H7 (cell line): ENCODE measurements at regions not wholly inside any gene's neighbourhood (a gene's known extent, or its start where the extent isn't known, plus 50 kb on each side); places are given as distances from the start of the nearest gene placed in this dataset.
"Not testable (repeated sequence)": the region's sequence is repeated elsewhere in the genome, so short reads cannot be mapped to it uniquely, and the experiment has no call there.

ENCODE experiments used
- DNase-seq: peaks from one replicate; pipeline ENCODE4 v3.0.0; 2012
- H3K27me3 ChIP-seq: 2 replicates; pipeline ENCODE4 v1.6.0; 2011; ENCODE audit warnings: mild to moderate bottlenecking, low read length; ENCODE audit not compliant: control insufficient read depth, insufficient read depth
- H3K36me3 ChIP-seq: replicated peaks from 2 replicates; pipeline ENCODE4 v1.5.1; 2011; ENCODE audit warnings: low read length; ENCODE audit not compliant: control insufficient read depth, insufficient read depth
- H3K4me3 ChIP-seq: 2 replicates; pipeline ENCODE4 v1.5.1; 2011; ENCODE audit warnings: low read depth, mild to moderate bottlenecking, control low read depth, low read length, moderate library complexity; ENCODE audit not compliant: insufficient read depth

DNA sequence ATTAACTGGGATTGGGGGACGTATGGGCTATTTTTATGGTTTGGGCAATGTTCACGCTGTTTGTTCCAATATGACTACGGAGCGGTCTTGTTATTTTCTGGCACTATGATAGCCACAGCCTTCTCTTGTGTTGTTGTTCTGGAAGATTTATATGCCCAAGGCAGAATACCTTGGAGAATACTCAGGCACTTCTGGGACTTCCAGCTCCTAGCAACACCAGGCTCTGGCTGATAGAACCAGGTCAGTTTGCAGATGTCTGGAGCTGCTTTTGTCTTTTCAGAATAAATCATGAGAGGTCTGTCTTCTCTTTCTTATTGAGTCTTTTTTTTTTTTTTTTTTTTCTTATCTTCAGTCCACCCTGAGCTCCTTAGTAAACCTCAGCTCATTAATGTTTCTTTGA lies 262.5 kb downstream of the MED10 start:
- Histone ChIP-seq H3K4me3 (no peak overlapping the region), H3K27me3 (no peaks in the 10 kb centered on the region), H3K36me3 (no peaks in the 10 kb centered on the region)
- no peak for DNase-seq

DNA sequence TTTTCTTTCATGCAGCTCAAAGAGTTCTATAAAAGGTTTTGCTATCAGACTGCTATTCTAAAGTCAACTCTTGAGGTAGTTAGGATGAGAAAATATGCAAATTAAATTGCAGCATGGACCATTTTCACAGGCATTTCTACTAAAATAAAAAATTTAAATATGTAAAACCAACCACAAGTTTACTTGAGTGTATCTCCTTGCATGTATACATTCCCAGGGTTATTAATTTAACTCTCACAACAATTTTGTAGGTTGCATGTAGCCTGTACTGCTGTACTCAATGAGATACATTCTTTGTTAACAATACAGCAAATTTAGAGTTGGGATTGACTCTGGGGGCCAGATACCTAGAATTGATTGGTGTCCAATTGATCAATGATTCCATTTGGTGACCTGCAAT lies 265.8 kb downstream of the MED10 start:
- H3K27me3 ChIP-seq, result no peaks in the 10 kb centered on the region
- no peak for DNase-seq
- no peaks in the 10 kb centered on the region for H3K36me3 ChIP-seq
- no peak overlapping the region for H3K4me3 ChIP-seq

DNA sequence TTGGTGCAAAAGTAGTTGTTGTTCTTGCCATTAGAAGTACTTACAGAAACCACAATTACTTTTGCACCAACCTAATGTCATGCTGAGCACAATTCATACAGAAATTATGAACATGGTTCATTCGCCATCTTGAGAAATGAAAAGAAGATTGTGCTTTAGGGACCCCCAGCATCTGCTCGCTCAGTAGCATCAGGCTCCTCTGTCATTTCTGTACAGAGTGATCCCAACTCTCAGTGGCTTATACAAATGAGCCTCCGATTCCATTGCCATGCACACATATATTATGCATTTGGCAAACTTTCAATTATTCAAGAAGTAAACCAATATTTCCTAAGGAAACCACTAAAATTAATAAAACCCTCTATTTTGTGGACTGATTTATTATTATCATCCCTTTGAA lies 266.2 kb downstream of the MED10 start:
- H3K36me3 ChIP-seq, result no peaks in the 10 kb centered on the region
- H3K4me3 ChIP-seq, result no peak overlapping the region
- DNase-seq, result no peak
- H3K27me3 ChIP-seq, result no peaks in the 10 kb centered on the region

DNA sequence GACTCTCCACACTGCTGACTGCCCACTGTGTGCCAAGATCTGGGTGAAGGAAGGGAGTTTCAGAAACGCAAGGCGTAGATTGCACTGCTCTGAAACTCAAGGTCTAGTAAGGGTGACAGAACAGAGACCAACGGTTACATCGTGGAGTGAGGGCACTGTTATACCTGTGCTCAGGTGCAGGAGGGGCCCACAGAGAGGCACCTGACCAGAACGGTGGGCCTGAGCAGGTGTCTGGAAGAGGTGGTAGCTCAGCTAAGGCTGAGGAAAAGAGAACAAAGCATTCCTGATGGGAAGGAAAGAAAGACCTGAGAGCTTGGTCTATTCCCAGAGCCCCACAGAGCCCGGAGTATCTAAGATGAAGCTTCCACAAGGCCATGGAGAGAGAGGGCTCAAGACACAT lies 267.2 kb downstream of the MED10 start:
- Histone ChIP-seq H3K27me3 (no peaks in the 10 kb centered on the region), H3K4me3 (no peak overlapping the region), H3K36me3 (no peaks in the 10 kb centered on the region)
- DNase-seq, result no peak

DNA sequence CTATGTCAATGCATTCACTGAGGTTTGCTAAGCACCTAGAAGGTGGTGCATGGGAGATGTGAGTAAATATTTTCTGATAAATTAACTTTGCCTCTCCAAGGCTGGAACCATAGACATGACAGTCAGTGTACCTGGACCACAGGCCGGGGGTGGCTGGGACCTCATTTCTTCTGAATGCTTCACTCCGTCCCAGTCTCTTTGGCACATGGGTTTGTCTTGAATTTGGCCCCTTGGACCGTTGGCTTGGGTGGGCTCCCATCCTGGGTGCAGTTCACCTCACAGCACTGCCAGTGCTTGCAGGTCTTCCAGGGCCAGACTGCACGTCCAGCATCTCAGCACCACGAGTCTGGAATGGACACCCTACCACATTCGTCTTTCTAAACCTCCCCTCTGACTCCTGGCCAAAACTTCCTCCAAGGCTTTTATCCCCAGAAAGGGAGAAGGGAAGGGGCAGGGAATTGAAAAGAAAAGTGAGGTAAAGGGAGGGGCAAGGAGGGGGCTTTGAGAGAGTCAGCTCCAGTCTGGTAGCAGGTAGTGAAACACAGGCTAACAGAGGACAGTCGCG lies 267.8 kb downstream of the MED10 start:
- no peaks in the 10 kb centered on the region for H3K27me3 ChIP-seq
- H3K36me3 ChIP-seq, result no peaks in the 10 kb centered on the region
- H3K4me3 ChIP-seq, result no peak overlapping the region
- DNase-seq, result no peak

DNA sequence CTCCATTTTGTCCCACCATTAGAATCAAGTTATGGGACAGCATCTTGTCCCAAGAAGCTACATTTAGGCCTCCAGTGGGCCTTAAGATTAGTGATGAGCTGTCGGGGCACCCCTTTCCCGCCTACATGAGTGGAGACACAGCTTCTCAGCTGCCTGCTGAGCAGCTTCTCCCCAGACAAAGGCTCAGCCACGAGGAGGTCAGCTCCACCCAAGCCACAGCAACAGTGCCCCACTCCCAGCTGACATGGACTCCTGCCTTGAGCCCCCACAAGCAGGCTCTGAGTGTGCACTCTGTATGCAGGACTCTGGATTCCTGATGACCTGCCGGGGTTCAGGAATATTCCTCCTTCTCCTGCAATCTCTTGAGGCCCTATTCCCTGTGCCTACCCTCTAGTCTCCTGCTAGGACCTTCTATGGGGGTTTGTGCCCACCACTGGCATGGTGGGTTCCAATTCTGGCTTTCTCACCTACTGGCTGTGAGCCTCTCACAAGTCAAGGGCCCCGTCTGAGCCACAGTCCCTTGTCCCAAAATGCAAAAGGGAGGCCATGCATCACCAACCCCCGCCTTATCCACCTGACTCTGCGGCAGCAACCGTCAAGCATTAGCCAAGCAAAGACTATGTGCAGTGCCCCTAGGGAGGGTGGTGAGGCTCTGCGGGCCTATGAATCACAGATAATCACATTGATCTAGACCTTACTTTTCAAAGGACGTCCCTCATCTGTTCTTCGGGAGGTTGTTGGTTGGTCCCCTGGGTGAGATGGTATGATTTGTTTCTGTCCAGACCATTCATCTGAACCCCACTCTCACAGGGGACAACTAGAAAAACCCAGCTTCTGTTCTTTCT lies 269.1 kb downstream of the MED10 start:
- no peaks in the 10 kb centered on the region for H3K36me3 ChIP-seq
- no peaks in the 10 kb centered on the region for H3K27me3 ChIP-seq
- H3K4me3 ChIP-seq, result no peak overlapping the region
- DNase-seq, result no peak

DNA sequence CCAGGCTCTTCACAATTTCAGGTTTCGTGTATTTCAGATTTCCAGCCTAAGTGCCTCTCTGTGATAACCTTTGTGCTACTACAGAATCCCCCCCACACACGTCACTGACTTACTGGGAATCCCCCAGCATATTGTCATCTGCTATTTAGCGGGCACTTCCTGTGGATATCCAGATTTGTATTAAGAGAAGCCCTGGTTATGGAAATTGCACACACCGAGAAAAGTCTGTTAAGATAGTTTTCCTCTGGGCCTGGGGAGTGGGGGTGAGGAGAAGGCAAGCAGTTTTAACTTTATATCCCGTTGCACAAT lies 269.9 kb downstream of the MED10 start:
- H3K4me3 ChIP-seq, result no peak overlapping the region
- no peak for DNase-seq
- no peaks in the 10 kb centered on the region for H3K27me3 ChIP-seq
- H3K36me3 ChIP-seq, result no peaks in the 10 kb centered on the region

DNA sequence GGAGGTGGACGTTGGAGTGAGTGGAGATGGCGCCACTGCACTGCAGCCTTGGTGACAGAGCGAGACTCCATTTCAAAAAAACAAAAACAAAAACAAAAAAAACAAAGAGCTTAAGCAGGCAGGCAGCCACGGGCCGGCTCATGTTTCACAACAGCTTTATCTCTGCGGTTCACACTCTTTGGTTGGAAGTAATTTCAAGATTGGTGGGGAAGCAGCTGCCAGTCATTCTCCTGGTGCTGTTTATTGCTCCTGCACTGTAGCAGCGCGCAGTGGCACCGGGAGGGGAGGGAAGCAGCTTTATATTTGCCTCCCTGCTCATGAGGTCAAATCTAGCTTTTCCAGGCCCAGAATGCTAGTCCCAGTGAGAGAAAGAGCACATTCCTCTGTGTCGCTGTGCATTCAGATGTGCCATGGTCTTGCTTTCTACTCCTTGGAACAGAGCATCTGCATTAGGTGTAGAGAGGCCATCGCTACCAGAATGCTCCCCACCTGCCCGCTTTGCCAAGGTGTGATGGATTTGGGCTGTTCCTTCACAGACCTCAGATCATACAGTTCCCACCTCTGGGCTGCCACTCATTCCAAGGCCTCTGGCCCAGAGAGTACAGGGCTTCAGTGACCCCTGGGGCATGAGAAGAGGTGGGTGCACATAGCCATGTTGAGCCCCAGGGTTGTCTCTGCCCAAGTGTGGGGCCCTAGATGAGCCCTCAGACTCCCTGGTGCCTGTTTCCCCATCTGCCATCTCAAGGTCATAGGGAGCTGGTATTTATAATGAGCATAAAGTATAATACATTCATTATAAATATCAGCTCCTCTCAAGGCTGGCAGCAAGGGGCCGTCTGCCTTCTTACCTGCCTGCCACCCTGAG lies 270.4 kb downstream of the MED10 start:
- DNase-seq, result no peak
- no peaks in the 10 kb centered on the region for H3K27me3 ChIP-seq
- no peaks in the 10 kb centered on the region for H3K36me3 ChIP-seq
- H3K4me3 ChIP-seq, result no peak overlapping the region

DNA sequence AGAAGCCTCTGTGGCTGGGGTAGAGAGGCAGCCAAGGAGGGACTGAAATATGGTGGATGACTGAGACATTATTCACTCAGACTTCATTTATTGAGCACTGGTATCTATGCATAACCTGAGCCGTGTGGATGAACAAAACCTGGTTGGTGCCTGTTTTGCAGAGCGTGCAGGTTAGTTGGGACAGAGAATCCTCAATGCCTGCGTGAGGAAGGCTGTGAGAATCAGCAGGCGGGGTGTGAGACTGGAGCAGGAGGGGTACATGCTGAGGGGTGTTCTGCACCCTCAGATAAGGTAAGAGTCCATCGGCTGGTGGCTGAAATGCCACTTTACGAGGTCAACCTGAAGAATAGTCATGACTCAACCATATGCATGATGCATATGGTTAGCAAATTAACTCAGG lies 271.6 kb downstream of the MED10 start:
- no peaks in the 10 kb centered on the region for H3K27me3 ChIP-seq
- DNase-seq, result no peak
- no peaks in the 10 kb centered on the region for H3K36me3 ChIP-seq
- no peak overlapping the region for H3K4me3 ChIP-seq

DNA sequence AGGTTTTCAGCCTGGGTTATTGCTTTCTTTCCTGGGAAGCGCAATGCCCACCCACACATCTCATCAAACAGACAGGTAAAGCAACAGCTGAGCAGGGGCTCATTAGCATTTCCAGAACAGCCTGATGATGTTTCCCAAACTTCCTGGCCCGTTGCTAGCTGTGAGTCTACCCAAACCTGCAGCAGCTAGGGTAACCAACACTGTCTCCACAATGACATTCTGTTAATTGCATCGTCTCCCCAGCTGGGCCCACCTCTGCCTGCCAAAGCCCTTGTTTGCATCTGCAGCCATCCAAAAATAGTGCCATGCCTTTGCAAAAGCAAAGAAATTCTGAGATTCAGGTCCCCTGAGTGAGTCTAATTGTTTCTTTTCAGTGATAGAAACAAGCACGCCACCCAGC lies 273.0 kb downstream of the MED10 start:
- H3K27me3 ChIP-seq, result no peaks in the 10 kb centered on the region
- H3K4me3 ChIP-seq, result no peak overlapping the region
- DNase-seq, result no peak
- H3K36me3 ChIP-seq, result no peaks in the 10 kb centered on the region

DNA sequence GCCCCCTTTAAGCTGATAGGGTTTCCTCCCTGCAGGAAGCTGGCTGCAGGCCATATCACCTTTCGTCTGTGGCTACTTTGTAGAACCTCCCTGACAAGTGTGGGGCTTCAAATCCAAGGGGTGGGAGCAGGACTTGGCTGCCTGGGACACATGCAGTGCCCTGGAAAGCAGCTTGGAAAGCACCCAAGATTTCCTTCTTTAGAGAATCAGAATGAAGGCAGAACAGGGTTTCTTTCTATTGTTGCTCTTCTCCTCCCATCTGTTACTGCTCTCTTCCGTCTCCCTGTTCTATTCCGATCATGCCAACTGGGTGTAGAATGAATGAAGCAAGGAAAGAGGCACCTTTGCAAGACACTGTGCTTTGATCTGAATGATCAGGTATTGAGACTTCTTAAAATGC lies 282.2 kb downstream of the MED10 start:
- Histone ChIP-seq H3K36me3 (no peaks in the 10 kb centered on the region), H3K4me3 (no peak overlapping the region), H3K27me3 (no peaks in the 10 kb centered on the region)
- DNase-seq, result no peak

DNA sequence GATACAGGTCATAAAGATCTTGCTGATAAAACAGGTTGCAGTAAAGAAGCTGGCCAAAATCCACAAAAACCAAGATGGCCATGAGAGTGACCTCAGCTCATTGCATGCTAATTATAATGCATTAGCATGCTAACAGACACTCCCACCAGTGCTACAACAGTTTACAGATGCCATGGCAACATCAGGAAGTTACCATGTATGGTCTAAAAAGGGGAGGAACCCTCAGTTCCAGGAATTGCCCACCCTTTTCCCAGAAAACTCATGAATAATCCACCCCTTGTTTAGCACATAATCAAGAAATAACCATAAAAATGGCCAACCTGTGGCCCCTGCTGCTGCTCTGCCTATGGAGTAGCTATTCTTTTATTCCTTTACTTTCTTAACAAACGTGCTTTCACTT lies 284.2 kb downstream of the MED10 start:
- H3K4me3 ChIP-seq, H3K36me3 ChIP-seq, DNase-seq, H3K27me3 ChIP-seq: not testable (repeated sequence)

DNA sequence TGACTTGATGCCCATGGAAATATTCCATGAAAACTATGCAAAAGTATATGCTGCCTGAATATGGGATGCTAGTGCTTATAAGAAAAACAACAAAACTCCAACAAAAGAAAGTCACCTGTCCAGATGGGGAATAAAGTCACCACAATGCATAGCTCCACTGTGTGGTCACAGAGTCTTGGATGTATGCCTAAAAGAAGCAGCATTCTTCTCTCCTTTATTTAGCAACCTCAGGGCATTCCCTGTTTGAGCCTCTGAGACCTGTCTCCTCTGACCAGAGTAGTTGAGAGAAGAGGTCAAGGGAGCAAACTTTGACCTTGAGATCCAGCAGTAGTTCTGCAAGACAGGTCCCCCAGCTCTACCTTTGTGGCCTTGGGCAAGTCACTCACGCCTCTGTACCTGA lies 287.5 kb downstream of the MED10 start:
- H3K36me3 ChIP-seq, result no peaks in the 10 kb centered on the region

DNA sequence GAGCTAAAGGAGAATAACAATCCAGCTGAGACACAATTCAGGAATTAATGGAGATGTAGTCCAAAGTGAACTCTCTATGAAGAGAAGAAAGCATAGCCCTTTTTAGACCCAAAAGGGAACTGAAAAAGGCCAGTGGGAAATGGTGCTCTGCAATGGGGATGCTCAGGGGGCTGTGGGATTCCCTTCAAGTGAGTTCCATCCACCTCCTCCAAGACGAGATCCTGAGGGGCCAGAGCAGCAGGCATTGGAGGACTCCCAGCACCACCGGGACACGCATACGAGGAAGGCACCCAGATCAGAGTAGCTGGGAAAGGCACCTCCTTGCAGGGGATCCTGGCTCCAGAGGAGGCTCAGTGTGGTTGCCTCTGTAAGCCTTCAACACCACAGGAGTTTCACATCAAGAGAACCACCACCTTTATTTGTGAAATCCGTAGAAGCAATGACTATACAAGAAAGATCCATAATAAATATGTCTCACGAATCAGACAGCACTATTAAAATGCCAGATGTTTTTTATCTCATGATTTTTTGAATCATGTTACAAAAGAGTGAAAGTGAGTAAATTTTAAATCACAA lies 288.2 kb downstream of the MED10 start:
- no peaks in the 10 kb centered on the region for H3K36me3 ChIP-seq
- DNase-seq, result no peak

More for the DNA sequence above, 287.5 kb downstream of the MED10 start:
- Histone ChIP-seq H3K27me3 (no peaks in the 10 kb centered on the region), H3K4me3 (no peak overlapping the region)
- DNase-seq, result no peak

DNA sequence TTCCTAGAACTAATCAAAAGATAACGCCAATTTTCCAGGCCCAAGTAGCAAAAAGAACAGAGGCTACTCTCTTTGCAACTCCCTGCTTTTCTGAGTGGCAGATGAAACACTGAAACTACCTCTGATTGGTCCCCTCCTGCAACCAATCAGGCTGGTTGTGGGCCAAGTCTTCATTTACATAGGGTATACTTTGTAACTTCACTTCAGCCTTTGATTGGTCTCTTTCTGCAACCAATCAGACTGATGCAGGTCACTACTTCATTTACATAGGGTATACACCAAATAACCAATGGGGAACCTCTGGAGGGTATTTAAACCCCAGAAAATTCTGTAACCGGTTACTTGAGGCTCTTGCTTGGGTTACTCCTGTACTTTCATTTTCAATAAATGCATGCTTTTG lies 289.6 kb downstream of the MED10 start:
- H3K36me3 ChIP-seq, result no peaks in the 10 kb centered on the region
- DNase-seq, result no peak
- H3K4me3 ChIP-seq, result no peak overlapping the region
- H3K27me3 ChIP-seq, result no peaks in the 10 kb centered on the region

More for the DNA sequence above, 288.2 kb downstream of the MED10 start:
- Histone ChIP-seq H3K27me3 (no peaks in the 10 kb centered on the region), H3K4me3 (no peak overlapping the region)
